T1000 (cell line): ENCODE measurements at regions not wholly inside any gene's neighbourhood (a gene's known extent, or its start where the extent isn't known, plus 50 kb on each side); places are given as distances from the start of the nearest gene placed in this dataset.
"Not testable (repeated sequence)": the region's sequence is repeated elsewhere in the genome, so short reads cannot be mapped to it uniquely, and the experiment has no call there.

Source experiments
- DNase-seq: peaks from one replicate; lab custom pipeline; 2025; ENCODE audit warnings: mixed read lengths; lab: John Stamatoyannopoulos, UW

- DNase-seq: no peak
Measured at GRCh38 chr21:28532446-28532845, 460.2 kb downstream of the LTN1 start.

GRCh38 chr21:28523367-28523766 is 469.3 kb downstream of the LTN1 start:
- DNase-seq: no peak

- no peak for DNase-seq
Measured at GRCh38 chr21:28522014-28522799, 470.5 kb downstream of the LTN1 start.

- no peak for DNase-seq
Measured at GRCh38 chr21:28518630-28519029, 474.0 kb downstream of the LTN1 start.

- no peak for DNase-seq
Measured at GRCh38 chr21:28516991-28517592, 475.6 kb downstream of the LTN1 start.

- no peak for DNase-seq
Measured at GRCh38 chr21:28516021-28516420, 476.7 kb downstream of the LTN1 start.

GRCh38 chr21:28513428-28513827 is 479.2 kb downstream of the LTN1 start:
- DNase-seq: no peak

- DNase-seq: no peak
Measured at GRCh38 chr21:28509031-28509430, 483.6 kb downstream of the LTN1 start.

- DNase-seq: no peak
Measured at GRCh38 chr21:28508126-28508525, 484.6 kb downstream of the LTN1 start.

- DNase-seq: no peak
Measured at GRCh38 chr21:28496517-28496916, 496.2 kb downstream of the LTN1 start.

- DNase-seq: no peak
Measured at GRCh38 chr21:28492127-28492526, 500.6 kb downstream of the LTN1 start.

GRCh38 chr21:28489821-28490350 is 502.8 kb downstream of the LTN1 start:
- DNase-seq: no peak

GRCh38 chr21:28489162-28489561 is 503.5 kb downstream of the LTN1 start:
- DNase-seq: no peak

GRCh38 chr21:28487455-28488070 is 505.1 kb downstream of the LTN1 start:
- DNase-seq: no peak

- no peak for DNase-seq
Measured at GRCh38 chr21:28485301-28486022, 507.2 kb downstream of the LTN1 start.

GRCh38 chr21:28483301-28484035 is 509.2 kb downstream of the LTN1 start:
- no peak for DNase-seq

GRCh38 chr21:28482657-28483056 is 510.0 kb downstream of the LTN1 start:
- DNase-seq: no peak

GRCh38 chr21:28480470-28480869 is 512.2 kb downstream of the LTN1 start:
- DNase-seq: no peak

GRCh38 chr21:28473530-28474220 is 519.0 kb downstream of the LTN1 start:
- no peak for DNase-seq

GRCh38 chr21:28472543-28472942 is 520.1 kb downstream of the LTN1 start:
- not testable (repeated sequence) for DNase-seq

- DNase-seq: no peak
Measured at GRCh38 chr21:28464988-28465387, 527.7 kb downstream of the LTN1 start.
